ENCODE measurements at regions not wholly inside any gene's neighbourhood (a gene's known extent, or its start where the extent isn't known, plus 50 kb on each side); places are given as distances from the start of the nearest gene placed in this dataset.

- DNase-seq (ENCODE audit: low spot score in 2 of 2) = no peak
- Histone ChIP-seq H3K36me3 (no peaks in the 10 kb centered on the region), H3K27me3 (peaks cover 0 to 10% of the 10 kb centered on the region in 2 donors), H3K4me1 (no peaks in the 10 kb centered on the region), H3K4me3 (no peak overlapping the region), H3K27ac (no peak overlapping the region), H3K9me3 (no peaks in the 10 kb centered on the region)
- intact Hi-C loops (cut with DNase I; ENCODE audit: low total_unique reads) = no loop called here
- no peak for TF ChIP-seq POLR2AphosphoS5 (IDR thresholded peaks at IDR 0.05)
- TF ChIP-seq, protein P1, sequence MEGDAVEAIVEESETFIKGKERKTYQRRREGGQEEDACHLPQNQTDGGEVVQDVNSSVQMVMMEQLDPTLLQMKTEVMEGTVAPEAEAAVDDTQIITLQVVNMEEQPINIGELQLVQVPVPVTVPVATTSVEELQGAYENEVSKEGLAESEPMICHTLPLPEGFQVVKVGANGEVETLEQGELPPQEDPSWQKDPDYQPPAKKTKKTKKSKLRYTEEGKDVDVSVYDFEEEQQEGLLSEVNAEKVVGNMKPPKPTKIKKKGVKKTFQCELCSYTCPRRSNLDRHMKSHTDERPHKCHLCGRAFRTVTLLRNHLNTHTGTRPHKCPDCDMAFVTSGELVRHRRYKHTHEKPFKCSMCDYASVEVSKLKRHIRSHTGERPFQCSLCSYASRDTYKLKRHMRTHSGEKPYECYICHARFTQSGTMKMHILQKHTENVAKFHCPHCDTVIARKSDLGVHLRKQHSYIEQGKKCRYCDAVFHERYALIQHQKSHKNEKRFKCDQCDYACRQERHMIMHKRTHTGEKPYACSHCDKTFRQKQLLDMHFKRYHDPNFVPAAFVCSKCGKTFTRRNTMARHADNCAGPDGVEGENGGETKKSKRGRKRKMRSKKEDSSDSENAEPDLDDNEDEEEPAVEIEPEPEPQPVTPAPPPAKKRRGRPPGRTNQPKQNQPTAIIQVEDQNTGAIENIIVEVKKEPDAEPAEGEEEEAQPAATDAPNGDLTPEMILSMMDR (IDR thresholded peaks at IDR 0.05) = no peak
- no peak for TF ChIP-seq POLR2A (IDR thresholded peaks at IDR 0.05)
These were observed 426.3 kb upstream of the PFKP start for GRCh38 chr10:2641028-2641427.

DNA sequence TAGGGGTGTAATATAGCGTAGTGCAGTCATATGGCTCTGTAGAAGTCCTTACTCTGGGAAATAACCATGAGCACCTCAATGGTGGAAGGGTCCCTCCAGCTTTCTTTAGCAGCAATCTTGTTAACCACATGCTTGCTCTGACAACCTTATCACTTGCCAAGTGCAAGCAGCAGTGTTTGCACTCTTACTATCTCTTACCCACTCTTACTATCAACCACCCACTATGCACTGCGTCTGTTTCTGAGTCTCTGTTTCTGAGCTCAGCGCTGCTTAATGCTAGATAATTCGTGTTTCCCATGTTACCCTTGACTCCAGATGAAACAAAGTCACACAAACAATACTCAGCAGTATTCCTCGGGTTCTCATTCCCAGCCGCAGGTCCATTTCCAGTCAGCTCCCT lies 433.7 kb upstream of the PFKP start:
- H3K4me1 ChIP-seq = no peaks in the 10 kb centered on the region
- TF ChIP-seq, protein P1 (IDR thresholded peaks at IDR 0.05) = no peak
- TF ChIP-seq POLR2A (IDR thresholded peaks at IDR 0.05) (no peak), POLR2AphosphoS5 (IDR thresholded peaks at IDR 0.05) (no peak)

GRCh38 chr10:2631557-2632205 lies 435.7 kb upstream of the PFKP start:
- intact Hi-C loops (cut with DNase I; ENCODE audit: low total_unique reads) = no loop called here
- no peak for DNase-seq (ENCODE audit: low spot score in 2 of 2)
- Histone ChIP-seq H3K4me1 (no peaks in the 10 kb centered on the region), H3K36me3 (no peaks in the 10 kb centered on the region), H3K27ac (no peak overlapping the region), H3K9me3 (no peaks in the 10 kb centered on the region), H3K27me3 (peaks cover 0 to 14% of the 10 kb centered on the region in 2 donors), H3K4me3 (no peak overlapping the region)
- no peak for TF ChIP-seq POLR2A (IDR thresholded peaks at IDR 0.05)
- TF ChIP-seq, protein P1 (IDR thresholded peaks at IDR 0.05) = no peak
- no peak for TF ChIP-seq POLR2AphosphoS5 (IDR thresholded peaks at IDR 0.05)

More for the DNA sequence above, 433.7 kb upstream of the PFKP start:
- no peak for DNase-seq (ENCODE audit: low spot score in 2 of 2)
- Histone ChIP-seq H3K4me3 (no peak overlapping the region), H3K36me3 (no peaks in the 10 kb centered on the region), H3K27ac (no peak overlapping the region), H3K9me3 (no peaks in the 10 kb centered on the region), H3K27me3 (peaks cover 0 to 20% of the 10 kb centered on the region in 2 donors)
- intact Hi-C loops (cut with DNase I; ENCODE audit: low total_unique reads) = no loop called here

GRCh38 chr10:2628705-2629104 lies 438.6 kb upstream of the PFKP start:
- H3K4me3 ChIP-seq = no peak overlapping the region
- DNase-seq (ENCODE audit: low spot score in 2 of 2) = no peak
- H3K9me3 ChIP-seq = no peaks in the 10 kb centered on the region
- no peaks in the 10 kb centered on the region for H3K4me1 ChIP-seq
- no peaks in the 10 kb centered on the region for H3K36me3 ChIP-seq
- peaks cover 0 to 13% of the 10 kb centered on the region in 2 donors for H3K27me3 ChIP-seq
- intact Hi-C loops (cut with DNase I; ENCODE audit: low total_unique reads) = no loop called here
- no peak overlapping the region for H3K27ac ChIP-seq
- TF ChIP-seq, protein P1 (IDR thresholded peaks at IDR 0.05) = no peak
- TF ChIP-seq POLR2A (IDR thresholded peaks at IDR 0.05) = no peak
- TF ChIP-seq POLR2AphosphoS5 (IDR thresholded peaks at IDR 0.05) = no peak

DNA sequence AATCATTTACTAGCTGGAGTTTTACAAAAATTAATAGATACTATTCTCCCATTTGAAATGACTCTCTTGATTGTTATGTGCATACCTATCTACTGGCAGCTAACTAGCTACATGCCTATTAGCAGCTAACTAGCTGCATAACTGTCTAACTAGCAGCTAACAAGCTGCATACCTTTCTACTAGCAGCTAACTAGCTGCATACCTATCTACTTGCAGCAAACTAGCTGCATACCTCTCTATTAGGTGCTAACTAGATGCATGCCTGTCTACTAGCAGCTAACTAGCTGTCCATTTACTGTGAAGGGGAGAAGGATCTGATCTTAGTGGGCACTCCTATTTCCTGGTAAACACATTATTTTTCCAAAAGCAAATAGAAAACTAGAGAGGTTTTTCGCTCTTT lies 439.4 kb upstream of the PFKP start:
- Histone ChIP-seq H3K27me3 (peaks cover 0 to 15% of the 10 kb centered on the region in 2 donors), H3K4me1 (no peaks in the 10 kb centered on the region), H3K36me3 (no peaks in the 10 kb centered on the region), H3K27ac (no peak overlapping the region), H3K9me3 (no peaks in the 10 kb centered on the region), H3K4me3 (no peak overlapping the region)
- TF ChIP-seq, protein P1 (IDR thresholded peaks at IDR 0.05) = no peak
- TF ChIP-seq POLR2A (IDR thresholded peaks at IDR 0.05) (no peak), POLR2AphosphoS5 (IDR thresholded peaks at IDR 0.05) (no peak)
- intact Hi-C loops (cut with DNase I; ENCODE audit: low total_unique reads) = no loop called here
- no peak for DNase-seq (ENCODE audit: low spot score in 2 of 2)
